WTC11 (cell line): ENCODE measurements at regions not wholly inside any gene's neighbourhood (a gene's known extent, or its start where the extent isn't known, plus 50 kb on each side); places are given as distances from the start of the nearest gene placed in this dataset.

ENCODE experiments used
- ATAC-seq: fragments of 200-7000 bp; cut with Tn5 transposase; 2 replicates; pipeline ENCODE4 v1.10.0; 2021; ENCODE audit warnings: mild to moderate bottlenecking, moderate library complexity
- CTCF ChIA-PET: fragments of 300-600 bp; sonication (Branson Sonifier 250); formaldehyde crosslinking; loops from one replicate; lab custom pipeline; 2021; ENCODE audit warnings: antibody characterized with exemption; lab: Charles Lee
- POLR2A ChIA-PET: fragments of 350-600 bp; sonication (Branson Sonifier 250); formaldehyde crosslinking; loops from one replicate; lab custom pipeline; 2021; ENCODE audit warnings: antibody characterized with exemption; lab: Charles Lee
- DNase-seq: peaks from one replicate; pipeline ENCODE4 v3.0.0; 2021; ENCODE audit warnings: low spot score
- H3K27ac Mint-ChIP-seq: 2 replicates; pipeline ENCODE4 v1.8.0; 2021; ENCODE audit warnings: mixed read lengths
- H3K27me3 Mint-ChIP-seq: 2 replicates; pipeline ENCODE4 v1.8.0; 2021; ENCODE audit warnings: low read depth, mild to moderate bottlenecking, moderate library complexity, mixed read lengths
- H3K36me3 Mint-ChIP-seq: 2 replicates; pipeline ENCODE4 v1.8.0; 2021; ENCODE audit warnings: mixed read lengths
- H3K4me1 Mint-ChIP-seq: 2 replicates; pipeline ENCODE4 v1.8.0; 2022; ENCODE audit warnings: mixed read lengths
- H3K4me3 Mint-ChIP-seq: 2 replicates; pipeline ENCODE4 v1.8.0; 2021; ENCODE audit warnings: mild to moderate bottlenecking, moderate library complexity, mixed read lengths
- H3K9me3 Mint-ChIP-seq: 2 replicates; pipeline ENCODE4 v1.8.0; 2021; ENCODE audit warnings: mixed read lengths
- HMGA2 ChIP-seq: fragments of 250-450 bp; sonication (Bioruptor Pico); IDR thresholded peaks from 2 replicates; pipeline ENCODE4 v1.4.0; 2021; ENCODE audit warnings: mild to moderate bottlenecking, moderate library complexity
- IRF2 ChIP-seq: sonication (generic); formaldehyde crosslinking; IDR thresholded peaks from 2 replicates; pipeline ENCODE4 v1.8.0; 2022; ENCODE audit warnings: low read depth, missing genetic modification reagents, borderline replicate concordance
- JAZF1 ChIP-seq: fragments of 250-450 bp; sonication (Bioruptor Pico); IDR thresholded peaks from 2 replicates; pipeline ENCODE4 v1.9.0; 2021; ENCODE audit warnings: moderate library complexity, mild to moderate bottlenecking, inconsistent platforms
- NR2C2 ChIP-seq: sonication (generic); formaldehyde crosslinking; IDR thresholded peaks from 2 replicates; pipeline ENCODE4 v1.8.0; 2022; ENCODE audit warnings: mild to moderate bottlenecking, missing genetic modification reagents
- RORB ChIP-seq: fragments of 250-450 bp; sonication (Bioruptor Pico); IDR thresholded peaks from 2 replicates; pipeline ENCODE4 v1.9.0; 2021; ENCODE audit warnings: mild to moderate bottlenecking
- SP1 ChIP-seq: sonication (generic); formaldehyde crosslinking; conservative IDR thresholded peaks from 2 replicates; pipeline ENCODE4 v1.8.1; 2022; ENCODE audit warnings: missing genetic modification reagents
- ZBTB21 ChIP-seq: sonication (generic); formaldehyde crosslinking; IDR thresholded peaks from 2 replicates; pipeline ENCODE4 v1.8.1; 2023; ENCODE audit warnings: mild to moderate bottlenecking, missing genetic modification reagents, borderline replicate concordance
- ZNF416 ChIP-seq: fragments of 250-450 bp; sonication (Bioruptor Pico); IDR thresholded peaks from 2 replicates; pipeline ENCODE4 v1.9.0; 2021; ENCODE audit warnings: mild to moderate bottlenecking, inconsistent platforms
- TF ChIP-seq, protein P1 (sequence below): sonication (generic); formaldehyde crosslinking; IDR thresholded peaks from 2 replicates; pipeline ENCODE4 v1.8.1; 2023; ENCODE audit warnings: mild to moderate bottlenecking, missing genetic modification reagents, moderate library complexity
- TF ChIP-seq, protein P2 (sequence below): sonication (generic); formaldehyde crosslinking; IDR thresholded peaks from 2 replicates; pipeline ENCODE4 v1.8.0; 2022; ENCODE audit warnings: mild to moderate bottlenecking, missing genetic modification reagents
- TF ChIP-seq, protein P3 (sequence below): fragments of 250-450 bp; sonication (Bioruptor Pico); IDR thresholded peaks from 2 replicates; pipeline ENCODE4 v1.9.0; 2021; ENCODE audit warnings: mild to moderate bottlenecking, borderline replicate concordance
- TF ChIP-seq, protein P4 (sequence below): sonication (generic); formaldehyde crosslinking; IDR thresholded peaks from 2 replicates; pipeline ENCODE4 v1.8.1; 2023; ENCODE audit warnings: mild to moderate bottlenecking, missing genetic modification reagents
- TF ChIP-seq, protein P5 (sequence below): sonication (generic); formaldehyde crosslinking; IDR thresholded peaks from 2 replicates; pipeline ENCODE4 v1.8.1; 2022; ENCODE audit warnings: mild to moderate bottlenecking, missing genetic modification reagents, moderate library complexity, borderline replicate concordance
- TF ChIP-seq, protein P6 (sequence below): fragments of 250-450 bp; sonication (Bioruptor Pico); IDR thresholded peaks from 2 replicates; pipeline ENCODE4 v1.9.0; 2021; ENCODE audit warnings: mild to moderate bottlenecking
- TF ChIP-seq, protein P7 (sequence below): sonication (generic); formaldehyde crosslinking; IDR thresholded peaks from 2 replicates; pipeline ENCODE4 v1.8.1; 2023; ENCODE audit warnings: mild to moderate bottlenecking, moderate library complexity, missing genetic modification reagents

DNA sequence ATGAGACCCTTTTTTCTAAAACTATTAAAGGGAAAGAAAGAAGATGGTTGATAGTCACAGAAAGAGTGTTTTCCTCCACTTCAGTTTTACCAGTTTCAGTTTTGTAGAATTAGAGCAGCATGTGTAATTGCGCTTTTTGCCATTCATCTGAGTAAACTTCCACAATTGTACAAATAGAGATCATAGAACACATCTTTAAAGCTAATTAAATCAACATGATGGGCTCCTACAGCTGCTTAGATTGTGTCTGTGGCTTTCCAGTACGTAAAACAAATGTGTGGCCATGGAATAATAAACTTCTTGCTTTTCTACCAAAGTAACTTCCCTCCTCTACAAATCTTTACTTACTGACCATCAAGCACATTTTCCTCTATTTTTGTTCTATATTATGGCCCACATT, 84.2 kb upstream of the LRIG3 start (continued):
- TF ChIP-seq, protein P1, sequence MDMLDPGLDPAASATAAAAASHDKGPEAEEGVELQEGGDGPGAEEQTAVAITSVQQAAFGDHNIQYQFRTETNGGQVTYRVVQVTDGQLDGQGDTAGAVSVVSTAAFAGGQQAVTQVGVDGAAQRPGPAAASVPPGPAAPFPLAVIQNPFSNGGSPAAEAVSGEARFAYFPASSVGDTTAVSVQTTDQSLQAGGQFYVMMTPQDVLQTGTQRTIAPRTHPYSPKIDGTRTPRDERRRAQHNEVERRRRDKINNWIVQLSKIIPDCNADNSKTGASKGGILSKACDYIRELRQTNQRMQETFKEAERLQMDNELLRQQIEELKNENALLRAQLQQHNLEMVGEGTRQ (CRISPR knock-in tag): no peak
- TF ChIP-seq ZBTB21 (CRISPR knock-in tag) (no peak), RORB (no peak), IRF2 (CRISPR knock-in tag) (no peak), SP1 (CRISPR knock-in tag) (no peak)
- TF ChIP-seq, protein P2, sequence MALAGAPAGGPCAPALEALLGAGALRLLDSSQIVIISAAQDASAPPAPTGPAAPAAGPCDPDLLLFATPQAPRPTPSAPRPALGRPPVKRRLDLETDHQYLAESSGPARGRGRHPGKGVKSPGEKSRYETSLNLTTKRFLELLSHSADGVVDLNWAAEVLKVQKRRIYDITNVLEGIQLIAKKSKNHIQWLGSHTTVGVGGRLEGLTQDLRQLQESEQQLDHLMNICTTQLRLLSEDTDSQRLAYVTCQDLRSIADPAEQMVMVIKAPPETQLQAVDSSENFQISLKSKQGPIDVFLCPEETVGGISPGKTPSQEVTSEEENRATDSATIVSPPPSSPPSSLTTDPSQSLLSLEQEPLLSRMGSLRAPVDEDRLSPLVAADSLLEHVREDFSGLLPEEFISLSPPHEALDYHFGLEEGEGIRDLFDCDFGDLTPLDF (CRISPR knock-in tag): no peak
- TF ChIP-seq, protein P3, sequence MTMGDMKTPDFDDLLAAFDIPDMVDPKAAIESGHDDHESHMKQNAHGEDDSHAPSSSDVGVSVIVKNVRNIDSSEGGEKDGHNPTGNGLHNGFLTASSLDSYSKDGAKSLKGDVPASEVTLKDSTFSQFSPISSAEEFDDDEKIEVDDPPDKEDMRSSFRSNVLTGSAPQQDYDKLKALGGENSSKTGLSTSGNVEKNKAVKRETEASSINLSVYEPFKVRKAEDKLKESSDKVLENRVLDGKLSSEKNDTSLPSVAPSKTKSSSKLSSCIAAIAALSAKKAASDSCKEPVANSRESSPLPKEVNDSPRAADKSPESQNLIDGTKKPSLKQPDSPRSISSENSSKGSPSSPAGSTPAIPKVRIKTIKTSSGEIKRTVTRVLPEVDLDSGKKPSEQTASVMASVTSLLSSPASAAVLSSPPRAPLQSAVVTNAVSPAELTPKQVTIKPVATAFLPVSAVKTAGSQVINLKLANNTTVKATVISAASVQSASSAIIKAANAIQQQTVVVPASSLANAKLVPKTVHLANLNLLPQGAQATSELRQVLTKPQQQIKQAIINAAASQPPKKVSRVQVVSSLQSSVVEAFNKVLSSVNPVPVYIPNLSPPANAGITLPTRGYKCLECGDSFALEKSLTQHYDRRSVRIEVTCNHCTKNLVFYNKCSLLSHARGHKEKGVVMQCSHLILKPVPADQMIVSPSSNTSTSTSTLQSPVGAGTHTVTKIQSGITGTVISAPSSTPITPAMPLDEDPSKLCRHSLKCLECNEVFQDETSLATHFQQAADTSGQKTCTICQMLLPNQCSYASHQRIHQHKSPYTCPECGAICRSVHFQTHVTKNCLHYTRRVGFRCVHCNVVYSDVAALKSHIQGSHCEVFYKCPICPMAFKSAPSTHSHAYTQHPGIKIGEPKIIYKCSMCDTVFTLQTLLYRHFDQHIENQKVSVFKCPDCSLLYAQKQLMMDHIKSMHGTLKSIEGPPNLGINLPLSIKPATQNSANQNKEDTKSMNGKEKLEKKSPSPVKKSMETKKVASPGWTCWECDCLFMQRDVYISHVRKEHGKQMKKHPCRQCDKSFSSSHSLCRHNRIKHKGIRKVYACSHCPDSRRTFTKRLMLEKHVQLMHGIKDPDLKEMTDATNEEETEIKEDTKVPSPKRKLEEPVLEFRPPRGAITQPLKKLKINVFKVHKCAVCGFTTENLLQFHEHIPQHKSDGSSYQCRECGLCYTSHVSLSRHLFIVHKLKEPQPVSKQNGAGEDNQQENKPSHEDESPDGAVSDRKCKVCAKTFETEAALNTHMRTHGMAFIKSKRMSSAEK (CRISPR knock-in tag): no peak
- TF ChIP-seq, protein P4, sequence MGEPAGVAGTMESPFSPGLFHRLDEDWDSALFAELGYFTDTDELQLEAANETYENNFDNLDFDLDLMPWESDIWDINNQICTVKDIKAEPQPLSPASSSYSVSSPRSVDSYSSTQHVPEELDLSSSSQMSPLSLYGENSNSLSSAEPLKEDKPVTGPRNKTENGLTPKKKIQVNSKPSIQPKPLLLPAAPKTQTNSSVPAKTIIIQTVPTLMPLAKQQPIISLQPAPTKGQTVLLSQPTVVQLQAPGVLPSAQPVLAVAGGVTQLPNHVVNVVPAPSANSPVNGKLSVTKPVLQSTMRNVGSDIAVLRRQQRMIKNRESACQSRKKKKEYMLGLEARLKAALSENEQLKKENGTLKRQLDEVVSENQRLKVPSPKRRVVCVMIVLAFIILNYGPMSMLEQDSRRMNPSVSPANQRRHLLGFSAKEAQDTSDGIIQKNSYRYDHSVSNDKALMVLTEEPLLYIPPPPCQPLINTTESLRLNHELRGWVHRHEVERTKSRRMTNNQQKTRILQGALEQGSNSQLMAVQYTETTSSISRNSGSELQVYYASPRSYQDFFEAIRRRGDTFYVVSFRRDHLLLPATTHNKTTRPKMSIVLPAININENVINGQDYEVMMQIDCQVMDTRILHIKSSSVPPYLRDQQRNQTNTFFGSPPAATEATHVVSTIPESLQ (CRISPR knock-in tag): no peak
- TF ChIP-seq, all 79 proteins: peak for 0

DNA sequence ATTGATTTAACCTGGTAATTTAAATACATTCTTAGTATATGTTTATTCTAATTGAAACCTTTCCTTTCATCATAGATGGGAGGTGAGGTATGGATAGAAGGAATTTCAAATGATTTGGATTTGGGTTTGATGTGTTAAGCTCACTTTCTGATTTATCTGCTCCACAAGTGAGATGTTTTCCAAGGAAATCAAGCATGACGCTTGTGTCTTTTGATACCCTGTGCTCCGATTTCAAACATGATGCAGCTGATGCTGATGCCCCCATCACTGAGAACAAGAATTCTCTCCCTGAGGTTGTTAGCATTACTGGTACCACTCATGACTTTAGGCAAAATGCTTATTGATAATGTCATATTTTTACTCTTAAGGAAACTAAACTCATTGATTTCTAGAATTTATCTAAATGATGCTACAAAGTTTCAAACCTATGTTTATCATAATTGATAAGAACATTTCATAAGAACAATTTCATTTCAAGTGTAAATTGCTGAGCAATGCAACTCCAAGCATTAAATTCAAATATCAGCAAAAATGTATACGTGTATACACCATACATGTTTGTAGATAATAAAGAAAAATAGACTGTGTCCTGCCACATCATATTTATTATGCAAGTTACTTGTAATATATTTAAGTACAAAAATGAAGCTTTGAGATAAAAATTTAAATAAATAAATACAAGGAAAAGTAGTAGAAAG, 75.5 kb upstream of the LRIG3 start:
- DNase-seq (no peak), ATAC-seq (no peak)
- no peak overlapping the region for H3K4me3 Mint-ChIP-seq
- no peaks in the 10 kb centered on the region for H3K36me3 Mint-ChIP-seq
- POLR2A ChIA-PET: interaction anchor here (0.7 kb wide), 1 partner anchor 599 kb away, joined by 3 read pairs; no protein-coding TSS in a partner anchor
- TF ChIP-seq, protein P5, sequence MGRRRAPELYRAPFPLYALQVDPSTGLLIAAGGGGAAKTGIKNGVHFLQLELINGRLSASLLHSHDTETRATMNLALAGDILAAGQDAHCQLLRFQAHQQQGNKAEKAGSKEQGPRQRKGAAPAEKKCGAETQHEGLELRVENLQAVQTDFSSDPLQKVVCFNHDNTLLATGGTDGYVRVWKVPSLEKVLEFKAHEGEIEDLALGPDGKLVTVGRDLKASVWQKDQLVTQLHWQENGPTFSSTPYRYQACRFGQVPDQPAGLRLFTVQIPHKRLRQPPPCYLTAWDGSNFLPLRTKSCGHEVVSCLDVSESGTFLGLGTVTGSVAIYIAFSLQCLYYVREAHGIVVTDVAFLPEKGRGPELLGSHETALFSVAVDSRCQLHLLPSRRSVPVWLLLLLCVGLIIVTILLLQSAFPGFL (CRISPR knock-in tag): no peak
- no peak for TF ChIP-seq NR2C2
- no peak for TF ChIP-seq ZNF416 (CRISPR knock-in tag)
- TF ChIP-seq, protein P2 (CRISPR knock-in tag): no peak
- no peak for TF ChIP-seq HMGA2
- TF ChIP-seq, protein P6, sequence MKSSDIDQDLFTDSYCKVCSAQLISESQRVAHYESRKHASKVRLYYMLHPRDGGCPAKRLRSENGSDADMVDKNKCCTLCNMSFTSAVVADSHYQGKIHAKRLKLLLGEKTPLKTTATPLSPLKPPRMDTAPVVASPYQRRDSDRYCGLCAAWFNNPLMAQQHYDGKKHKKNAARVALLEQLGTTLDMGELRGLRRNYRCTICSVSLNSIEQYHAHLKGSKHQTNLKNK (CRISPR knock-in tag): no peak
- TF ChIP-seq JAZF1: no peak
- TF ChIP-seq, protein P7, sequence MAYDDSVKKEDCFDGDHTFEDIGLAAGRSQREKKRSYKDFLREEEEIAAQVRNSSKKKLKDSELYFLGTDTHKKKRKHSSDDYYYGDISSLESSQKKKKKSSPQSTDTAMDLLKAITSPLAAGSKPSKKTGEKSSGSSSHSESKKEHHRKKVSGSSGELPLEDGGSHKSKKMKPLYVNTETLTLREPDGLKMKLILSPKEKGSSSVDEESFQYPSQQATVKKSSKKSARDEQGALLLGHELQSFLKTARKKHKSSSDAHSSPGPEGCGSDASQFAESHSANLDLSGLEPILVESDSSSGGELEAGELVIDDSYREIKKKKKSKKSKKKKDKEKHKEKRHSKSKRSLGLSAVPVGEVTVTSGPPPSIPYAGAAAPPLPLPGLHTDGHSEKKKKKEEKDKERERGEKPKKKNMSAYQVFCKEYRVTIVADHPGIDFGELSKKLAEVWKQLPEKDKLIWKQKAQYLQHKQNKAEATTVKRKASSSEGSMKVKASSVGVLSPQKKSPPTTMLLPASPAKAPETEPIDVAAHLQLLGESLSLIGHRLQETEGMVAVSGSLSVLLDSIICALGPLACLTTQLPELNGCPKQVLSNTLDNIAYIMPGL (CRISPR knock-in tag): no peak
- no peaks in the 10 kb centered on the region for H3K4me1 Mint-ChIP-seq
- H3K27me3 Mint-ChIP-seq: no peaks in the 10 kb centered on the region
- H3K9me3 Mint-ChIP-seq: no peaks in the 10 kb centered on the region
- CTCF ChIA-PET: no interaction called here
- no peak overlapping the region for H3K27ac Mint-ChIP-seq
